ENCODE measurements at regions not wholly inside any gene's neighbourhood (a gene's known extent, or its start where the extent isn't known, plus 50 kb on each side); places are given as distances from the start of the nearest gene placed in this dataset.

DNA sequence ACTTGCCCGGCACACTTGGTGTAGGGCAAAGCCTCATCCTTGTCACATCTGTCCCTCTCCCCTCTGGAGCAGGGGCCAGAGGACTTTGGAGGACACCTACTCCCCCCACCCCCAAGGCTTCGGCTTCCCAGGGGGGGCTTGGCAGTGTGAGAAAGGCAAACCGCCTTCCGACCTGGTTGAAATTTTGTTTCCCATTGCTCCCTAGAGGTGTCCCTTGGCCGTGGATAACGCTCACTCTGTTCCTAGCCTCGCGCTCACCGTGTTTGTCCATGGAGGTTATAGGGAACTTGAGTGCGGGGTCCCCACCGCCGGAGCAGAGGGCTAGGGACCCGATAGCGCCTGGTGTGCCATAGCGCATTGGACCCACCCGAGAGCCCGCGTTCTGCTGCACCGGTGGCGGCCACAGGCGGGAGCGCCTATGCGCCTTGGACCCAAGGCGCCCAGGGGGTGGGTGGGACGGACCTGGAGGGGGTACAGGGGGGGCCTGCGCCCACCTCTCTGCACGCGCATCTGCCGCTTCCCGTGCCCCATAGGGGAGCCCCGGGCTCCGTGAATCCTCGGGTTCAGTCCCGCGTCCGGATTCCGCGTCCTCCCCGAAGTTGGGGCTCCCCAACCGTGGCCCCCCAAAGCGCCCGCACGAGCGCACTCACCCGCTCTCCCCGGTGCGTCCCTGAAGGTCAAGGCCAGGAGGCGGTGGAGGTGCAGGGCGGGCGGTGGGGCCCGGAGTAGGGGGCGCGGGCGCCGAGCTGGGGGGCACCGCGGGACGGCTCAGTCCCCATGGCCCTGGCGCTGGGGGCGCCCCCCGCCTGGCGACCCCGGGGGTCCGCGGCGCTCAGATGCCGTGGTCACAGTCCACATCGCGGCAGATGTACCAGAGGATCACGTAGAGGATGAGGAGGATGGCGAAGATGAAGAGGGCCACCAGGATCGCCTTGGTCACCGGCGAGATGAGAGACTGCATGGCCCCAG is 82.7 kb upstream of the DHRSX start:
- Histone ChIP-seq H4K20me1 (ENCODE audit: low read length) (no peaks in the 10 kb centered on the region), H3K9me3 (ENCODE audit: low read length) (no peaks in the 10 kb centered on the region), H3K4me1 (ENCODE audit: insufficient read depth, low read length) (no peaks in the 10 kb centered on the region), H3K4me3 (ENCODE audit: low read length) (no peak overlapping the region), H3K36me3 (ENCODE audit: low read depth, low read length) (no peaks in the 10 kb centered on the region), H3K9ac (ENCODE audit: low read length) (no peak overlapping the region), H3K27ac (ENCODE audit: low read length) (no peak overlapping the region), H3K9me2 (replicated peaks; ENCODE audit: low read length) (no peaks in the 10 kb centered on the region), H3K27me3 (ENCODE audit: low read length) (peaks cover 32% of the 10 kb centered on the region), H3K4me2 (ENCODE audit: low read length) (no peak overlapping the region), H3F3A (ENCODE audit: low read length, unreplicated experiment) (no peaks in the 10 kb centered on the region), H2AFZ (ENCODE audit: low read length) (no peak overlapping the region), H3K79me2 (ENCODE audit: low read length) (no peaks in the 10 kb centered on the region)
- ChIA-PET POLR2A (ENCODE audit: unreplicated experiment) (no interaction called here), CTCF (no interaction called here)
- ATAC-seq (no peak), DNase-seq (no peak)
- TF ChIP-seq EZH2phosphoT487 (IDR thresholded peaks at IDR 0.05; ENCODE audit: borderline replicate concordance, low read length) = no peak
- no peak for TF ChIP-seq EZH2 (IDR thresholded peaks at IDR 0.05; ENCODE audit: low read length, unreplicated experiment)
- TF ChIP-seq CTCF (conservative IDR thresholded peaks at IDR 0.05; ENCODE audit: low read depth, low read length) = no peak
- intact Hi-C loops (cut with micrococcal nuclease) = no loop called here
- no TSS peak for BruUV-seq (replicated peaks)

DNA sequence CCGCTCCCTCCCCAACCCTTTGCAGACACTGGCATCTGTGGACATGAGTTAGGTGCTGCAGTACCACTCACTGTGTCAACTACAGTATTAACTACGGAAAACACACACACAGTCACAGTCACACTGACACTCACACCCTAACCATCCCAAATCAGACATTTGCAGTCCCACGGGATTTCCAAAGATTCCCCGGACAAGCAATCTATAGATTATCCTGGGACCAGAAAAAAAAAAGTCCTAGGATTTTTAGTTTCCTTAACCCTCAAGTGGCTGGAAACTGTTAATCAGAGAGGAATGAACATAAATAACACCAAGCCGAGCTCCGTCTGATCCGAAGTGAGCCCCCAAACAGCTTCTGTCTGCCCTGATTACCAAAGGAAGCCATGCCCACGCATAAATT is 81.9 kb upstream of the DHRSX start:
- no peak overlapping the region for H3K27ac ChIP-seq (ENCODE audit: low read length)
- intact Hi-C loops (cut with micrococcal nuclease) = no loop called here

More for the DNA sequence above, 81.9 kb upstream of the DHRSX start:
- H3K4me1 ChIP-seq (ENCODE audit: insufficient read depth, low read length) = no peaks in the 10 kb centered on the region
- H3K36me3 ChIP-seq (ENCODE audit: low read depth, low read length) = no peaks in the 10 kb centered on the region
- no peaks in the 10 kb centered on the region for H3F3A ChIP-seq (ENCODE audit: low read length, unreplicated experiment)
- H3K4me3 ChIP-seq (ENCODE audit: low read length) = no peak overlapping the region
- H2AFZ ChIP-seq (ENCODE audit: low read length) = no peak overlapping the region
- DNase-seq = no peak
- H3K79me2 ChIP-seq (ENCODE audit: low read length) = no peaks in the 10 kb centered on the region
- POLR2A ChIA-PET (ENCODE audit: unreplicated experiment) = no interaction called here
- BruUV-seq (replicated peaks) = no TSS peak
- no peak overlapping the region for H3K9ac ChIP-seq (ENCODE audit: low read length)
- H3K9me2 ChIP-seq (replicated peaks; ENCODE audit: low read length) = no peaks in the 10 kb centered on the region
- no peak for ATAC-seq
- TF ChIP-seq EZH2 (IDR thresholded peaks at IDR 0.05; ENCODE audit: low read length, unreplicated experiment) (no peak), EZH2phosphoT487 (IDR thresholded peaks at IDR 0.05; ENCODE audit: borderline replicate concordance, low read length) (no peak), CTCF (conservative IDR thresholded peaks at IDR 0.05; ENCODE audit: low read depth, low read length) (no peak)
- no peaks in the 10 kb centered on the region for H4K20me1 ChIP-seq (ENCODE audit: low read length)
- H3K27me3 ChIP-seq (ENCODE audit: low read length) = peaks cover 32% of the 10 kb centered on the region
- CTCF ChIA-PET = no interaction called here
- H3K4me2 ChIP-seq (ENCODE audit: low read length) = no peak overlapping the region
- no peaks in the 10 kb centered on the region for H3K9me3 ChIP-seq (ENCODE audit: low read length)
